ENCODE measurements at regions not wholly inside any gene's neighbourhood (a gene's known extent, or its start where the extent isn't known, plus 50 kb on each side); places are given as distances from the start of the nearest gene placed in this dataset.

DNA sequence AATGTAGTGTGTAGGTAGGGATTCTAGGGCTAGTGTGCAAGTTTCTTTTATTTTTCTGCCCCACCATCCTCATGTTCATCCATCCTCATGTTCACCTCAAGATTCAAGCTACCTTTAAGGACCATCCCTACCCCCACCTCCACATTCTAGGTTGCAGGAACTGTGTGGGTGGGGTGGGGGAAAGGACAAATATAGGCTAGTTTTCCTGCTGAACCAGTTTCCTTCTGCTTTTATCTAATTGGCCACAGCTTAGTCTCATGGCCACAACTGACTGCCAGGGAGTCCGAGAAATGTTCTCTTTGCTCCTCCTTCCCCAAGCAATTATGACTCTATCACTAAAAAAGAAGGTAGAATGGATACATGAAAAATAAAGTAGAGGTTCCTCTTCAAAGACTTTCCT lies 179.0 kb upstream of the LARGE1 start:
- H3K36me3 Mint-ChIP-seq = no peaks in the 10 kb centered on the region
- H3K9me3 Mint-ChIP-seq = peaks cover 10% of the 10 kb centered on the region
- no peaks in the 10 kb centered on the region for H3K4me1 Mint-ChIP-seq
- peaks cover 2% of the 10 kb centered on the region for H3K27me3 Mint-ChIP-seq
- no peak overlapping the region for H3K4me3 Mint-ChIP-seq
- no peak overlapping the region for H3K27ac Mint-ChIP-seq

GRCh38 chr22:34102633-34103032 lies 182.4 kb upstream of the LARGE1 start:
- Mint-ChIP-seq H3K36me3 (no peaks in the 10 kb centered on the region), H3K4me1 (no peaks in the 10 kb centered on the region), H3K9me3 (peaks cover 5% of the 10 kb centered on the region), H3K27me3 (peaks cover 2% of the 10 kb centered on the region), H3K4me3 (no peak overlapping the region), H3K27ac (no peak overlapping the region)

GRCh38 chr22:34105461-34106062 lies 185.3 kb upstream of the LARGE1 start:
- Mint-ChIP-seq H3K4me1 (no peaks in the 10 kb centered on the region), H3K27ac (no peak overlapping the region), H3K36me3 (no peaks in the 10 kb centered on the region), H3K4me3 (no peak overlapping the region), H3K27me3 (peaks cover 2% of the 10 kb centered on the region), H3K9me3 (peaks cover 3% of the 10 kb centered on the region)

DNA sequence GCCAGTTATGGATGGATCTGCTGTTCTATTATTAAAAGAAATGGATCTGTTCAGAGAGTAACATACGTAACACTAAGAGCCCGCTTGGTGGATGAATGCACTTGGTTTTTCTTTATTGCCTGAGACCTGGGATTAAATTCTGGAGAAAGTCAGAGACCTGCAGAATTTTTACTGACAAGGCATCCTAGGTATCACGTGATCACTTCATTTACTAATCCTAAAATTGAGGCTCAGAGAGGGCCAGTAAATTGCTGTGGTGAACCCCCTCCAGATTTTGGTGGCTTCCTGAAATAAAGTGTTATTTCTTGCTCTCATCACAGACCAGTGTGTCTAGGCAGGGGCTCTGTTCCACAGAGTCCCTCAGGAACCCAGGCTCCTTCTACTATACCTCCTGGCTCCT lies 187.9 kb upstream of the LARGE1 start:
- Mint-ChIP-seq H3K27me3 (peaks cover 1% of the 10 kb centered on the region), H3K9me3 (no peaks in the 10 kb centered on the region), H3K4me1 (no peaks in the 10 kb centered on the region), H3K27ac (no peak overlapping the region), H3K36me3 (no peaks in the 10 kb centered on the region), H3K4me3 (no peak overlapping the region)

DNA sequence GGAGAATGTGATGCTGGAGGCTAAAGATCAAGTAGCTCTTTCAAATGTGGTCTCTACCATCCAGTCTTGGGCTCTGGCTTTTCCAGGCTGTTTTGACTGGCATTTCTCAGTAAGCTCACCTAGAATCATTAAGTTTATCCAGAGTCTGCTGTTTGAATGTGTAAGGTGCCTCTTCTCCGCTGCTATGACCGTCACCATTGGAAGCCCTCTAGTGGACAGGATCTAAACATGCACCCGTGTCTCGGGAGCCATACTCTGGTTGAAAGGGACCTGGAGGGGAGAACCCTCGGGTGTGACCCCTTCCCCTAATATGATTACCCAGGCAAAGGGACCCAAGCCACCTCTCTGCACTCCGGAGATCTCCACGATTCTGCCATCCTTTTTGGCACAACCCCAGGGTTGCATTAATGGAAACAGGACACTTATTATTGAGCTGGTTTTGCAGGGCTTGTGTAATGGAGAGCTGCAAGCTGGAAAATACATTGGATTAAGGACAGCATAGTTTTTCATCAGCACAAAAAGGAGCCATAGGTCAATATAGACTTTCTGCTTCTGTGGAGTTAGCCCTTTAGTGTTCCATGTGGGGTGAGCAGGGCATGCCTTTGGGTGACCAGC lies 191.0 kb upstream of the LARGE1 start:
- Mint-ChIP-seq H3K27me3 (no peaks in the 10 kb centered on the region), H3K9me3 (no peaks in the 10 kb centered on the region), H3K4me3 (no peak overlapping the region), H3K4me1 (no peaks in the 10 kb centered on the region), H3K27ac (no peak overlapping the region), H3K36me3 (no peaks in the 10 kb centered on the region)

- Mint-ChIP-seq H3K36me3 (no peaks in the 10 kb centered on the region), H3K27ac (no peak overlapping the region), H3K4me3 (no peak overlapping the region), H3K4me1 (no peaks in the 10 kb centered on the region), H3K27me3 (no peaks in the 10 kb centered on the region), H3K9me3 (no peaks in the 10 kb centered on the region)
Measured at GRCh38 chr22:34113381-34113780, 193.1 kb upstream of the LARGE1 start.

DNA sequence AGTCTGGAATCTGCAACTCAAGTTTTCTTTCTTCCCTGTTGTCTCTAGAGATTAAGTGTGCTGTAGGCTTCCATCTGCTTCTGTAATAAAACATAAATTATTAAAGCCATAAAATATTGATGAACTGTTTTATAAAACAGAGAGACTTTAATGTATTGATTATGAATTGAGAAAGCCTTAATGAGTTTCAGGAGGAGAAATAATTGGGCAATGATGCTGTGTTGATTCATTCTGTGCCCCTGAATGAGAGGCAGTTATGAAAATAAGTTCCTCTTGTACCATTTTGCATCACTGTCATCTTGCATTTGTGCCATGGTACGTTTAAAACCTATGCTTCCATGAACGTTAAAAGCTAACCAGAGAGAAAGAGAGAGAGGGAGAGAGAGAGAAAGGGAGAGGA lies 194.1 kb upstream of the LARGE1 start:
- Mint-ChIP-seq H3K4me3 (no peak overlapping the region), H3K9me3 (no peaks in the 10 kb centered on the region), H3K36me3 (no peaks in the 10 kb centered on the region), H3K27ac (no peak overlapping the region), H3K4me1 (no peaks in the 10 kb centered on the region), H3K27me3 (no peaks in the 10 kb centered on the region)

- no peaks in the 10 kb centered on the region for H3K36me3 Mint-ChIP-seq
- H3K27ac Mint-ChIP-seq = no peak overlapping the region
- no peaks in the 10 kb centered on the region for H3K27me3 Mint-ChIP-seq
- H3K9me3 Mint-ChIP-seq = no peaks in the 10 kb centered on the region
- no peak overlapping the region for H3K4me3 Mint-ChIP-seq
- H3K4me1 Mint-ChIP-seq = no peaks in the 10 kb centered on the region
Measured at GRCh38 chr22:34115722-34116121, 195.4 kb upstream of the LARGE1 start.

- Mint-ChIP-seq H3K36me3 (no peaks in the 10 kb centered on the region), H3K4me1 (no peaks in the 10 kb centered on the region), H3K27me3 (no peaks in the 10 kb centered on the region), H3K27ac (no peak overlapping the region), H3K9me3 (no peaks in the 10 kb centered on the region), H3K4me3 (no peak overlapping the region)
Measured at GRCh38 chr22:34116126-34116525, 195.8 kb upstream of the LARGE1 start.

DNA sequence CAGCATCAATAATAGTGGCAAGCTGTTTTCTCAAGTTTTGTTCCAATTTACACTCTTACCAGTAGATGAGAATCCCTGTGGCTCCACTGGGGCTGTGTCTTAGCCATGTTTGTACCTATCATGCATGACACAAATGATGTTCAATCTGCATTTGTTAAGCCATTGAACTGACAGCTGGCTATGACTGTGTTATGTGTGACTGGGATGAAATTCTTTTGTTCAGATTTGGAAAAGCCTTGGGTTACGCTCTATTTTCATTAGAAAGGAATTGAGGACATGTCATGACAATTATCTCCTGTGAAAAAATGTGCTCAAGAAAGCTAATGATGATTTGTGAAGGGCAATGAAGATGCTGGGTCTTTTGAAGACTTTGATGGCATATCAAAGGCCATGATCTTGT lies 201.8 kb upstream of the LARGE1 start:
- Mint-ChIP-seq H3K4me3 (no peak overlapping the region), H3K9me3 (no peaks in the 10 kb centered on the region), H3K27me3 (no peaks in the 10 kb centered on the region), H3K4me1 (no peaks in the 10 kb centered on the region), H3K36me3 (no peaks in the 10 kb centered on the region), H3K27ac (no peak overlapping the region)

- Mint-ChIP-seq H3K36me3 (no peaks in the 10 kb centered on the region), H3K9me3 (no peaks in the 10 kb centered on the region), H3K27me3 (no peaks in the 10 kb centered on the region), H3K27ac (no peak overlapping the region), H3K4me1 (no peaks in the 10 kb centered on the region), H3K4me3 (no peak overlapping the region)
Measured at GRCh38 chr22:34129691-34130486, 209.6 kb upstream of the LARGE1 start.

DNA sequence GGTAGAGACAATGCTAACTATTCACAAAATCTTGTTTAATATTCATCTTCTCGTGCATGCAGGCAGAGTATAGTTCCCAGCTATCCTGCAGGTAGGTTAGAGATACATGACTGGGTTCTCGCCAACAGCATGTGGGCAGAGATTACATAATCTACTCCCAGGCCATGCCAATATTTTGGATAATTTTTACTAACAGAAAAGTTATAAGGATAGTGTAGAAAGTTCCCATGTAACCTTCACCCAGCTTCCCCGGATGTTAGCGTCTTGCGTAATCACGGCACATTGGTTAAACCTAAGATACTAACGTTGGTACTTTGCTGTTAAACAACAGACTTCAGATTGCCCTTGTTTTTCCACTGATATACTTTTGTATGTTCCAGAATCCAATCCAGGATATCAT lies 215.5 kb upstream of the LARGE1 start:
- Mint-ChIP-seq H3K27ac (no peak overlapping the region), H3K9me3 (no peaks in the 10 kb centered on the region), H3K4me1 (no peaks in the 10 kb centered on the region), H3K27me3 (no peaks in the 10 kb centered on the region), H3K4me3 (no peak overlapping the region), H3K36me3 (no peaks in the 10 kb centered on the region)

DNA sequence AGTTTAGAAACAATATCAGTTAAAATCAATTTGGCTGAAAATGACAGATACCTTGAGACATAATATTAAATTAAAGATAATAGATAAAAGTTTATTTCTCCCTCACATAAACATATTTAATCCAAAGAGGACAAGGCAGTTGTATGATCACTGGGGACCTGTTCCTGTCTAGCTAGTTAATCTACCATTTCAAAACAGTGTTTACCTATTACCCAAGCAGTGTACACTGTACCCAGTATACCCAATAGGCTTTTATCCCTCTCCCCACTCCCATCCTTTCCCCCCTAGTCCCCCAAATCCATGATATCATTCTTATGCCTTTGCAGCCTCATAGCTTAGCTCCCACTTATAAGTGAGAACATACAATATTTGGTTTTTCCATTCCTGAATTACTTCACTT lies 229.7 kb upstream of the LARGE1 start:
- Mint-ChIP-seq H3K4me1 (no peaks in the 10 kb centered on the region), H3K4me3 (no peak overlapping the region), H3K36me3 (no peaks in the 10 kb centered on the region), H3K27me3 (no peaks in the 10 kb centered on the region), H3K27ac (no peak overlapping the region), H3K9me3 (peaks cover 16% of the 10 kb centered on the region)

- no peak overlapping the region for H3K4me3 Mint-ChIP-seq
- H3K27me3 Mint-ChIP-seq = no peaks in the 10 kb centered on the region
- no peaks in the 10 kb centered on the region for H3K4me1 Mint-ChIP-seq
- H3K9me3 Mint-ChIP-seq = peaks cover 8% of the 10 kb centered on the region
- H3K36me3 Mint-ChIP-seq = no peaks in the 10 kb centered on the region
- no peak overlapping the region for H3K27ac Mint-ChIP-seq
Measured at GRCh38 chr22:34159491-34159890, 239.2 kb upstream of the LARGE1 start.

- Mint-ChIP-seq H3K27ac (no peak overlapping the region), H3K27me3 (no peaks in the 10 kb centered on the region), H3K4me1 (no peaks in the 10 kb centered on the region), H3K9me3 (peaks cover 8% of the 10 kb centered on the region), H3K36me3 (no peaks in the 10 kb centered on the region), H3K4me3 (no peak overlapping the region)
Measured at GRCh38 chr22:34160141-34160783, 240.0 kb upstream of the LARGE1 start.
